ENCODE measurements at regions not wholly inside any gene's neighbourhood (a gene's known extent, or its start where the extent isn't known, plus 50 kb on each side); places are given as distances from the start of the nearest gene placed in this dataset.

DNA sequence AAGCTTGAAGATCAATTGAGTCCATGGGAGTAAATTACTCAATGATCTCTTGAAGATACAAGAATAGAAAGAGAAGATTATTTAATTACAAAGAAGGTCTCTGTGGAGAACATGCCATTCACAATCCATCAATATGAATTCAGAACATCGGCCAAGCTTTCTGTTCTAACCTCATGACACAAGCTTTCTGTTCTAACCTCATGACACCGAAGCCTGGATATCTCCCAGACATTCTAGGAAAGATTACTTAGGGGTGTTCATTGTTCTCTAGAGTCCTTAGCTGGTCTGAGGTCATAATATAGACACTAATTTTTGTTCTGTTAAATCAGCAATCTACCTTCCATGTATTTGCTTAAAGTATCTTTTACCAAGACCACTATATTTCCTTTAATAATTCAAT, 95.5 kb downstream of the RDH14 start:
- DNase-seq: no peak

DNA sequence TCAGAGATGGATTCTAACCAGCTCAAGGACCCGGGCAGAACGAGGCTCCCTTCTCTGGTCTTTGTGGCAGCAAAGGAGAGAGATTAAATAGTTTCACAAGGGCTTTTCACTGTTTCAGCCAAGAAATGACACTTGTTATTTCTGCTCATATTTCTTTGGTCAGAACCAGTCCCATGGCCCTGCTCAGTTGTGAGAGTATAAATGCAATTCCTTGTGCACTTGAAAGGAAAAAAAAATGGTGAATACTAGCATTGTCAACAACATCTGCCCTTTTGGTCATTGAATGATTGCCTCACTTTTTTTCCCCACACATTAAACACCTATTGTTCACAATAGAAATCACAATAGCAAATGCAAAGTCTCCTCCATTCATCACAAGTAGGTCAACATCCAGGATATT, 104.4 kb downstream of the RDH14 start:
- no peak for DNase-seq

GRCh38 chr2:18455236-18455862, 105.1 kb downstream of the RDH14 start:
- no peak for DNase-seq

DNA sequence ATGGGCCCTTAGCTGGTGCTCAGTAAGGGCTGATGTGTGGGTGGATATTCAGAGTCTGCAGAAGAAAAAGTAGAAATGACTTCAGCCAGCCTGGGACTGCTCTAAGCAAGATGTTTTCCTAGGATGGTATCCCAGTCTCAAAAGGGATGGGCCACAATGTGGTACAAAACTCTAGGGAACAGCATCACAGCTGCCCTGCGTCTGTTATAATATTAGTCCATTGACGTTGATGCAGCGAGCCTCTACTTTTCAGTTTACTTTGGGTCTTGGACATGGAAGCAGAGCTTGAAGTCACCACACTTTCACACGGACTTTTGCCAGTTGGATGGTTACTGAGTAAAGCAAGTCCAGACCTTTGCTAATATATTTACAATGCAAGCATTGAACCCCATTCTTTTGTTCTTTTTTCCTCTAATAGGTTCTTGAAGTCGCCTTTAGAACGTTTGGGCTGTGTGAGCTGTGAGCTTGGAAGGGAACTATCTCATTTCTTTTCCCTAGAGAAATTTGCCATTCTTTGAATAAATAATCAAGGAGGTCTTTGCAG, 105.7 kb downstream of the RDH14 start:
- DNase-seq: no peak

- no peak for DNase-seq
Measured at GRCh38 chr2:18446715-18447114, 113.7 kb downstream of the RDH14 start.

DNA sequence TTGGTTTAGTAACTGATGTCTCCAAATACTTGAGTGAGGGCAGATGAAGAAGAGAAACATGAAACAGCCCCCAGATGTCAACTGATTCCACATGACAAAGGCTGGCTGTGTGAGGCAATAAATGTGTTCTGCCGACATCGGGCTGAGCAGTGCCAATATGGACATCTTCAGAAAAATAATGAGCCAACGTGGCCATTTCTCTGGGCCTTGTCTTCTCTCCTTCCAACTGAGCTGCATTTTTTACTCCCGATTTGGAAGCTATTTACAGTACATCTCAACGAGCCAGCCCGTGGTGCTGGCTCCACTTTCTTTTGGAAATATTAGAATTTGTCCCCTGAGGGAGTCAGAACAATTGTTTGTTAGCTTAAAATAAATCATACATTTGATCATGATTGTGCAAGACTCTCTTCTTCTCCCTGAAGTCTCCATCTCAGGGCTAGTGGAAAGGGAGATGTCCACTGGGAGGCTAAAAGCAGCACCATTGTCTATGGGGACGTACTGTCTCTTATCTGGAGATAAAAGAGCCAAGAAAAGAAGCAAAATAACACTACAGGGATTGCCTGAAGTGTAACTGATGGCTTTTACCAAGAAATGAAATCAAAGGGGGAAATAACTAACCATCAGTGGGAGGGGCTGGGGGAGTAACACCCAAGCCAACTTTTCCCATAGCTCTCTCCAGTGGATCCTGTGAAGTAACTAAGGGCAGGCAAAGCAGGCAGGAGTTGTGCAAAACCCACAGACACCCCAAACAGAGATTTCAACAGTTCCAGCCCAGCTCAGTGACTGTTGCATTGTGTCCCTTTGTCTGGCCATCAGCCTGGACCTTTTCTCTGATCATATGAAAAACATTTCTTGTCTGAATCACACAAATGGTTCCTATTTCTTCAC, 114.8 kb downstream of the RDH14 start:
- no peak for DNase-seq

- no peak for DNase-seq
Measured at GRCh38 chr2:18444806-18445205, 115.6 kb downstream of the RDH14 start.

GRCh38 chr2:18441583-18441982, 118.9 kb downstream of the RDH14 start:
- DNase-seq: no peak

GRCh38 chr2:18440777-18441176, 119.7 kb downstream of the RDH14 start:
- no peak for DNase-seq

GRCh38 chr2:18440141-18440661, 120.3 kb downstream of the RDH14 start:
- DNase-seq: no peak

DNA sequence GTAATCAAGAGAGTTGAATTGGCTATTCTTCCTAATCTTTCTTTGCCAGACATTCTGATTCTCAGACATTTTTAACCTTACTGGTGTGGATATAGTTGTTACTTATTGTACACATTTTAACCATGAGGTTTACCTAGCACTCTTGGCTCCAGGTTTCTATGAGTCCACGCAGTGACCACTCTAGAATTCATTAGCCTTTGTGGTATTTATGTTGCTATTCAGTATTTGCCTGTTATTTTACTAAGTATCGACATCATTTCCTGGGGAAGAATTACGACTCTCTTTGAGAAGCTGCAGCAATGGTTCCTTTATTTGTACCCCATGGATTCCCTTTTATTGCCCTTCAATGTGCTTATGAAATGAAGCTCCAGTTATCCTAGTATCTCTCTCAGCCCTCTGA, 120.7 kb downstream of the RDH14 start:
- DNase-seq: no peak

- DNase-seq: no peak
Measured at GRCh38 chr2:18437909-18438308, 122.5 kb downstream of the RDH14 start.

- no peak for DNase-seq
Measured at GRCh38 chr2:18436503-18437005, 123.9 kb downstream of the RDH14 start.

- DNase-seq: no peak
Measured at GRCh38 chr2:18435426-18436037, 124.9 kb downstream of the RDH14 start.

GRCh38 chr2:18433872-18434271, 126.6 kb downstream of the RDH14 start:
- no peak for DNase-seq

GRCh38 chr2:18432999-18433398, 127.5 kb downstream of the RDH14 start:
- no peak for DNase-seq

DNA sequence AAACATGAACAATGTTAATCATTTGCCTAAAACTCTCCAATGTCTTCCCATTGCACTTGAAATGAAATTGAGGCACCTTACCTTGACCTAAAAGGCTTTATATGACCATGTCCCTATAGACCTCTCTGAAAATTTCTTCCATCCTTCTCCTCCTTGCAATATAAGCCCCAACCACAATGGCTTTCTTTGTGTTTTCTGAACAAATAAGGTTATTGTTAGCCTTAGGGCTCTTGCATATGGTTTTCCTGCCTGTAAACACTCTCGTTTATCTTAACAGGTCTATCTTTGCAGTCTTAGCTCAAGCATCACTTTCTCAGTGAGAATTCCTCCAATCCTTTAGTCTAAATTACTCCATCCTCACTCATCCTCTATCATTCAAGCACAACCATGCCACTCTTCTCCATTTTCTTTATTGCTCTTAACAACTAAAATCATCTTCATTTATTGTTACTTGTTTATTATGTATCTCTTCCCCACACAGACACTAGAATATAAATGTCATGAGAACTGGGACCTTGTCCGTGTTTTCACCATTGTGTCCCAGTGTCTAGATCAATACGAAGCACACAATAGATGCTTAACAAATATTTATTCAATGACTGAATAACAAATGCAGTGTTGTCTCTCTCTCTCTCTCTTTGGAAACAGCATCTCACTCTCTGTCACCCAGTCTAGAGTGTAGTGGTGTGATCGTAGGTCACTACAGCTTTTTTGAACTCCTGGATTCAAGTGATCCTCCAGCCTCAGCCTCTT, 129.3 kb downstream of the RDH14 start:
- no peak for DNase-seq

GRCh38 chr2:18428516-18428915, 131.9 kb downstream of the RDH14 start:
- no peak for DNase-seq

DNA sequence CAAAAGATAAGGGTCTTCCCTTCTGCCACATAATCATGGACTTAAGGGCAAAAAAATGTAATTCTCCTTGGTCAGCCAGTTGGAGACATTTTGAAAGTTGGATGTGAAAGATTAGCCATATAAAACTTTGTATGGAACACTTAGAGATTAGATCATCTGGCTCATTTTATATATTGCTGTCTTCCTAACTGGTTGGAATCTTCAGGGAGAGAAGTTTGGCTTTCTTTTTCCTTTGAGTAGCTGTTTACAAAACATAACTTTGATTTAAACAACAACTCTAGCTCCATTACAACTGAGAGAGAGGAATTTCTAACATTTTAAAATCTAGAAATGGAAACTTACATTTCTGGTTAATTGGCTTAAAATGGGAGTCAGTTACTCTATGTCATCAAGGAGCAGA, 132.7 kb downstream of the RDH14 start:
- no peak for DNase-seq

DNA sequence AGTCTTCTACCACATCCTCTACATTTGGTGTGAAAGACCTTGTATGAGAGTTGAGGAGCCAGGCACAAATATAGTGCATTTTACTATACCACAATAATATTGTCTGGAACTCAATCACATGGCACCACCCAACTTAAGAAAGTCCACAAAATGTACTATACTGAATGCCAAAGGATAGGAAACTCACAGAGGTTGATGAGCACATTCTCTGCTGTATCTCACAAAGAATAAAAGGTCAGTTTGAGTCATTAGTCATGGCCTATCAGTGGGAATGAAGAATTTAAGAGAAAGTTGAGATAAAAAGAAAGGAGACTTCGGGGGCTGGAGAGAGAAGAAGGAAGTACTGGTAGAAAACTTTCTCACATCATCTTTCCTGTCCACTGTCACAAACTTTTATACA, 134.3 kb downstream of the RDH14 start:
- no peak for DNase-seq

GRCh38 chr2:18425210-18425703, 135.2 kb downstream of the RDH14 start:
- no peak for DNase-seq

- no peak for DNase-seq
Measured at GRCh38 chr2:18423636-18424035, 136.8 kb downstream of the RDH14 start.
